ENCODE measurements at regions not wholly inside any gene's neighbourhood (a gene's known extent, or its start where the extent isn't known, plus 50 kb on each side); places are given as distances from the start of the nearest gene placed in this dataset.

DNA sequence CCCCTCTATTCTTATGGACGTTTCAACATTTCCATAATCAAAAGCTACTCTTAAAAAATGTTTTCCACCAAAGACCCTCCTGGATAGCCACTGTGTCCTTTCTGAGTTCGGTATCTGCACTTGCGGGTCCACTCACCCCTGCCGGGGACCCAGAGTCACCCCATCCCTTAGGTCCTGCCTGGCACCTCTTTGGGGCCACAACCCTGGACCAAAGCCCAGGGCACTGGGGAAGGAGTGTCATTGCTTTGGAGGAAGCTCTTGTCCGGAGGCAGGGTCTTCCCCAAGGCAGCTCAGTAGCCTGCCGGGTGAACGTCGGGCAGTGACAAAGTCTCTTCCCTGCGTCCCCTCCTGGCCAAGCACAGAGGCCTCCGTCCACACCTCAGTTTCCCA lies 129.6 kb downstream of the RFLNA start:
- Histone ChIP-seq H3K9me3 (ENCODE audit: insufficient read depth, low read length, severe bottlenecking) (no peaks in the 10 kb centered on the region), H2AFZ (ENCODE audit: low read depth, low read length) (no peak overlapping the region), H3K4me3 (ENCODE audit: low read depth in 1 of 2, low read length in 2 of 2) (no peak overlapping the region), H3K79me2 (ENCODE audit: insufficient read depth, low read length) (no peaks in the 10 kb centered on the region), H3K27ac (ENCODE audit: low read length) (no peak overlapping the region), H3K4me2 (ENCODE audit: insufficient read depth, low read length) (no peak overlapping the region), H4K20me1 (ENCODE audit: insufficient read depth, low read length) (peaks cover 16% of the 10 kb centered on the region; the same call in 1 of the 2 replicates), H3K4me1 (ENCODE audit: insufficient read depth, low read length) (no peaks in the 10 kb centered on the region), H3K27me3 (ENCODE audit: insufficient read depth, low read length, poor library complexity) (no peaks in the 10 kb centered on the region), H3K36me3 (ENCODE audit: insufficient read depth, low read length) (peaks cover 92% of the 10 kb centered on the region), H3K9ac (ENCODE audit: low read depth, low read length) (no peak overlapping the region)
- ATAC-seq (ENCODE audit: insufficient read depth, low read depth): no peak
- DNase-seq: no peak
- TF ChIP-seq, protein P1, sequence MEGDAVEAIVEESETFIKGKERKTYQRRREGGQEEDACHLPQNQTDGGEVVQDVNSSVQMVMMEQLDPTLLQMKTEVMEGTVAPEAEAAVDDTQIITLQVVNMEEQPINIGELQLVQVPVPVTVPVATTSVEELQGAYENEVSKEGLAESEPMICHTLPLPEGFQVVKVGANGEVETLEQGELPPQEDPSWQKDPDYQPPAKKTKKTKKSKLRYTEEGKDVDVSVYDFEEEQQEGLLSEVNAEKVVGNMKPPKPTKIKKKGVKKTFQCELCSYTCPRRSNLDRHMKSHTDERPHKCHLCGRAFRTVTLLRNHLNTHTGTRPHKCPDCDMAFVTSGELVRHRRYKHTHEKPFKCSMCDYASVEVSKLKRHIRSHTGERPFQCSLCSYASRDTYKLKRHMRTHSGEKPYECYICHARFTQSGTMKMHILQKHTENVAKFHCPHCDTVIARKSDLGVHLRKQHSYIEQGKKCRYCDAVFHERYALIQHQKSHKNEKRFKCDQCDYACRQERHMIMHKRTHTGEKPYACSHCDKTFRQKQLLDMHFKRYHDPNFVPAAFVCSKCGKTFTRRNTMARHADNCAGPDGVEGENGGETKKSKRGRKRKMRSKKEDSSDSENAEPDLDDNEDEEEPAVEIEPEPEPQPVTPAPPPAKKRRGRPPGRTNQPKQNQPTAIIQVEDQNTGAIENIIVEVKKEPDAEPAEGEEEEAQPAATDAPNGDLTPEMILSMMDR (IDR thresholded peaks at IDR 0.05; ENCODE audit: borderline replicate concordance, extremely low read depth, low read length, poor library complexity, severe bottlenecking): no peak
- no peak for TF ChIP-seq EZH2 (IDR thresholded peaks at IDR 0.05; ENCODE audit: borderline replicate concordance, low read depth, low read length, severe bottlenecking)

DNA sequence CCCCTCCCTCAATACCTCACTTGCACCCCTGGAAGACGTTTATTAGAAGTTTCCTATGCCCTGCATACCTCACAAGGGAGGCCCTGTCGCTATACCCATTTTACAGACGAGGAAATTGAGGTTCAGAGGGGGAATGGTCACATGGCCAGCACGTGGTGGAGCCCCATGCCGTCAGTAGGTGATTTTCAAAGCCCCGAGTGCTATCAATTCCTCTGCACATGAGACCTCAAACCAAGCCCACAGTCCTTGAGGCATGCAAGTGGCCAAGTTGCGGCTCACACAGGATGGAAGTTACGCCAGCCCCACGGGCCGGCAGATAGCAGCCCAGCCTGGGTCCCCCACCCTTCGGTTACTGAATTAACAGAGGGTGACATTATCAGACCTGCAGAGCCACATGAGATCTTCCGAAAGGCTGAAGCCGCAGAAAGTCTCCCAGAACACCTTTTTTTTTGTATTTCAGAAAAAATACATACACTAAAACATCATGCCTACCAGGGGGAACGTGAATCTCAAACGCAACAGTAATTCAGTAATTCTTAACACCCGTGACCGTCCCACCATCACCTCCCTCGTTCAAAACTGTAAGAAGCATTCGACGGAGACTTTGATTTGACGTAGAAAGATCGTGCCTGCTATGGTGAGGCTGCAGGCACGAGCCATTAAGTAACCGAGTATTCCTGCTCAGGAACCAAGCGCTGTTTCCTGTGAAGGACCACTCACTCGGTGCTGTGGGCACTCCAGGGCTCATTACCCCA lies 129.0 kb downstream of the RFLNA start:
- no peak overlapping the region for H2AFZ ChIP-seq (ENCODE audit: low read depth, low read length)
- no peak for ATAC-seq (ENCODE audit: insufficient read depth, low read depth)
- H3K27ac ChIP-seq (ENCODE audit: low read length): no peak overlapping the region
- peaks cover 16% of the 10 kb centered on the region; the same call in 1 of the 2 replicates for H4K20me1 ChIP-seq (ENCODE audit: insufficient read depth, low read length)
- H3K9me3 ChIP-seq (ENCODE audit: insufficient read depth, low read length, severe bottlenecking): no peaks in the 10 kb centered on the region
- H3K9ac ChIP-seq (ENCODE audit: low read depth, low read length): no peak overlapping the region
- no peak overlapping the region for H3K4me2 ChIP-seq (ENCODE audit: insufficient read depth, low read length)
- H3K4me1 ChIP-seq (ENCODE audit: insufficient read depth, low read length): no peaks in the 10 kb centered on the region
- TF ChIP-seq EZH2 (IDR thresholded peaks at IDR 0.05; ENCODE audit: borderline replicate concordance, low read depth, low read length, severe bottlenecking): no peak
- TF ChIP-seq, protein P1 (IDR thresholded peaks at IDR 0.05; ENCODE audit: borderline replicate concordance, extremely low read depth, low read length, poor library complexity, severe bottlenecking): no peak
- no peaks in the 10 kb centered on the region for H3K27me3 ChIP-seq (ENCODE audit: insufficient read depth, low read length, poor library complexity)
- H3K4me3 ChIP-seq (ENCODE audit: low read depth in 1 of 2, low read length in 2 of 2): no peak overlapping the region
- DNase-seq: no peak
- peaks cover 92% of the 10 kb centered on the region for H3K36me3 ChIP-seq (ENCODE audit: insufficient read depth, low read length)
- no peaks in the 10 kb centered on the region for H3K79me2 ChIP-seq (ENCODE audit: insufficient read depth, low read length)

DNA sequence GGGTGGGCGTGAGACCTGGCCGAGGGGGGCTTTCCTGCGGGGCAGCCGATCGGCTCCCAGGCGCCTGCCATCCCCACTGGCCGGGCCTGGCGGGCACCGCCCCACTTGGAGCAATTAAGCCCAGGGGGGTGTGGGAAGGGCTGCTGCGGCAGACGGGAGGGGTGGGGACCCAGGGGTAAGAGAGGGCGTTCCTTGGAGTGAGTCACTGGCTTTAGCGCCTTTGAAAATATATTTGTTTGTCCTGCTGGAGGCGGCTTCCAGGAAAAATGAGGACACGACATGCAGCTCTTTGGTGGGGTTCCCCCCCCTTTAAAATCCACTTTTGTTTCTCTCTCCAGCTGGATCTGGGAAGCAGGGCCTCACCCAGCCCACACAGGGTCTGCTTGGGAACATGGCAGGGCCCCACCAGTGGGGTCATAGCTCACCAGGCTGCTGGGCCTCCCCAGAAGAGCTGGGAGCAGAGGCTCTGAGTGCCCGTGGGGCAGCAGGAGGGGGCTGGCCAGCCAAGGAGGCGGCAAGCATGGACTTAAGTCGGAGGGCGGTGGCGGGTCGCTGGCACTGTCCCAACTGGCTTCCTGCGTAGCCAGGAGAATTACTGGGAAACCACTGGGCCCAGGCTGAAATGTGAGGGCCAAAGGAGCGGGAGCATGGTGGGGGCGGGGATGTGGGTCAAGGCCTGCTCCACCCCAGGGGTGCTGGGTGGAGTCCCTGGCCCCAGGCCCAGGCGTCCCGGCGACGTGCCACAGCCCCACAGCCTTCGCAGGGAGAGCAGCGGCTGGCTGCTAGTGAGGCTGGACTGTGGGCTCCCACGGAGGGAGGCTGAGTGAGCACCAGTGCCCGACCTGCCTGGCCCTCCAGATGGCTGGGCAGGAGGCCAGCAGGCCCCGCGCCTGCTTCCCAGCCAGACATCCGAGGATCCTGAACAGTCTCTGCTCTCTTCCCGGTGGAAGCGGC lies 128.0 kb downstream of the RFLNA start:
- ATAC-seq (ENCODE audit: insufficient read depth, low read depth) (no peak), DNase-seq (no peak)
- Histone ChIP-seq H3K36me3 (ENCODE audit: insufficient read depth, low read length) (peaks cover 88% of the 10 kb centered on the region), H4K20me1 (ENCODE audit: insufficient read depth, low read length) (peaks cover 20% of the 10 kb centered on the region), H3K79me2 (ENCODE audit: insufficient read depth, low read length) (0 out of 2 replicates have a peak, but pooled peaks cover 2% of the 10 kb centered on the region), H3K9ac (ENCODE audit: low read depth, low read length) (no peak overlapping the region), H3K27me3 (ENCODE audit: insufficient read depth, low read length, poor library complexity) (no peaks in the 10 kb centered on the region), H3K27ac (ENCODE audit: low read length) (no peak overlapping the region), H3K4me3 (ENCODE audit: low read depth in 1 of 2, low read length in 2 of 2) (no peak overlapping the region), H3K9me3 (ENCODE audit: insufficient read depth, low read length, severe bottlenecking) (no peaks in the 10 kb centered on the region), H3K4me1 (ENCODE audit: insufficient read depth, low read length) (no peaks in the 10 kb centered on the region), H2AFZ (ENCODE audit: low read depth, low read length) (no peak overlapping the region), H3K4me2 (ENCODE audit: insufficient read depth, low read length) (no peak overlapping the region)
- TF ChIP-seq, protein P1 (IDR thresholded peaks at IDR 0.05; ENCODE audit: borderline replicate concordance, extremely low read depth, low read length, poor library complexity, severe bottlenecking): no peak
- TF ChIP-seq EZH2 (IDR thresholded peaks at IDR 0.05; ENCODE audit: borderline replicate concordance, low read depth, low read length, severe bottlenecking): no peak
